Coronary artery (tissue), 2 donors: ENCODE measurements at regions not wholly inside any gene's neighbourhood (a gene's known extent, or its start where the extent isn't known, plus 50 kb on each side); places are given as distances from the start of the nearest gene placed in this dataset.

Source experiments
- DNase-seq: peaks from one replicate; pipeline ENCODE4 v3.0.0-alpha.2; 2017; ENCODE audit warnings: low spot score
- H3K27ac ChIP-seq, 2 donors: fragments of 200-600 bp; sonication (generic); one replicate each; pipeline ENCODE4 v1.5.1; 2016 to 2019
- H3K4me3 ChIP-seq: fragments of 200-600 bp; sonication (generic); 2 replicates; pipeline ENCODE4 v1.5.1; 2016; ENCODE audit warnings: mild to moderate bottlenecking, moderate library complexity
- CTCF ChIP-seq: fragments of 200-600 bp; sonication (generic); IDR thresholded peaks from one replicate; pipeline ENCODE4 v1.5.1; 2019; ENCODE audit warnings: antibody characterized with exemption

GRCh38 chr5:81893961-81894360, 77.9 kb upstream of the ATG10 start:
- H3K27ac ChIP-seq = no peak overlapping the region
- no peak overlapping the region for H3K4me3 ChIP-seq
- no peak for DNase-seq
- no peak for TF ChIP-seq CTCF

- DNase-seq = no peak
- no peak for TF ChIP-seq CTCF
- no peak overlapping the region for H3K27ac ChIP-seq
- H3K4me3 ChIP-seq = no peak overlapping the region
Measured at GRCh38 chr5:81884871-81885270, 87.0 kb upstream of the ATG10 start.

GRCh38 chr5:81883371-81883770, 88.5 kb upstream of the ATG10 start:
- Histone ChIP-seq H3K27ac (no peak overlapping the region), H3K4me3 (no peak overlapping the region)
- no peak for TF ChIP-seq CTCF
- DNase-seq = no peak

GRCh38 chr5:81881595-81881994, 90.2 kb upstream of the ATG10 start:
- DNase-seq = no peak
- no peak overlapping the region for H3K4me3 ChIP-seq
- TF ChIP-seq CTCF = no peak
- no peak overlapping the region for H3K27ac ChIP-seq

- no peak for DNase-seq
- H3K4me3 ChIP-seq = no peak overlapping the region
- H3K27ac ChIP-seq = no peak overlapping the region
- no peak for TF ChIP-seq CTCF
Measured at GRCh38 chr5:81879936-81880335, 91.9 kb upstream of the ATG10 start.

GRCh38 chr5:81878333-81878732, 93.5 kb upstream of the ATG10 start:
- no peak for DNase-seq
- TF ChIP-seq CTCF = no peak
- Histone ChIP-seq H3K4me3 (no peak overlapping the region), H3K27ac (no peak overlapping the region)

GRCh38 chr5:81866994-81867393, 104.8 kb upstream of the ATG10 start:
- TF ChIP-seq CTCF = no peak
- no peak for DNase-seq
- Histone ChIP-seq H3K27ac (no peak overlapping the region), H3K4me3 (no peak overlapping the region)
